ENCODE measurements at regions not wholly inside any gene's neighbourhood (a gene's known extent, or its start where the extent isn't known, plus 50 kb on each side); places are given as distances from the start of the nearest gene placed in this dataset.

- Histone ChIP-seq H3K4me3 (ENCODE audit: insufficient read depth, low read depth, low read length) (no peak overlapping the region), H3K18ac (ENCODE audit: low read depth, low read length) (no peak overlapping the region), H4K5ac (ENCODE audit: low read depth, low read length) (no peak overlapping the region), H3K9me3 (ENCODE audit: control insufficient read depth, insufficient read depth, low read length) (no peaks in the 10 kb centered on the region), H3K14ac (replicated peaks; ENCODE audit: low read depth, low read length) (no peak overlapping the region), H3K23ac (ENCODE audit: low read depth, low read length) (no peak overlapping the region), H3K4me2 (ENCODE audit: low read depth, low read length) (no peak overlapping the region), H4K91ac (ENCODE audit: insufficient read depth, low read depth, low read length) (no peak overlapping the region), H4K8ac (ENCODE audit: low read depth in 2 of 2, low read length in 2 of 2) (no peak overlapping the region), H3K9ac (ENCODE audit: low read depth, low read length) (no peak overlapping the region), H4K20me1 (ENCODE audit: insufficient read depth, low read length) (no peaks in the 10 kb centered on the region), H2BK20ac (ENCODE audit: low read depth, low read length) (no peak overlapping the region), H2AFZ (replicated peaks; ENCODE audit: low read length, poor library complexity) (no peak overlapping the region), H3K27ac (ENCODE audit: insufficient read depth, low read length) (no peak overlapping the region), H3K56ac (ENCODE audit: extremely low read depth, insufficient read depth, low read length) (no peak overlapping the region), H2BK120ac (ENCODE audit: low read depth, low read length) (no peak overlapping the region), H3K79me1 (ENCODE audit: low read depth in 1 of 2, low read length in 2 of 2) (no peaks in the 10 kb centered on the region), H2AK5ac (ENCODE audit: low read depth, low read length) (no peak overlapping the region), H3K36me3 (ENCODE audit: control insufficient read depth, insufficient read depth, low read length) (no peaks in the 10 kb centered on the region), H3K4me1 (ENCODE audit: control insufficient read depth, insufficient read depth, low read length) (peaks cover 5% of the 10 kb centered on the region), H3K4ac (ENCODE audit: low read depth, low read length) (no peak overlapping the region), H3K9me1 (ENCODE audit: insufficient read depth, low read length) (peaks cover 9% of the 10 kb centered on the region), H2BK15ac (ENCODE audit: low read depth, low read length) (no peak overlapping the region), H2AK9ac (replicated peaks; ENCODE audit: low read depth, low read length, poor library complexity) (no peak overlapping the region), H2BK5ac (ENCODE audit: low read depth, low read length, poor library complexity, severe bottlenecking) (no peak overlapping the region), H3K27me3 (ENCODE audit: control insufficient read depth, insufficient read depth, low read length) (peaks cover 4% of the 10 kb centered on the region; the same call in 1 of the 2 replicates)
- TF ChIP-seq NFE2L2 (IDR thresholded peaks at IDR 0.05; ENCODE audit: low read depth, low read length) (no peak), RCOR1 (IDR thresholded peaks at IDR 0.05; ENCODE audit: insufficient replicate concordance, low read length) (no peak), POLR2A (IDR thresholded peaks at IDR 0.05; ENCODE audit: low read depth, low read length) (no peak), CEBPB (IDR thresholded peaks at IDR 0.05; ENCODE audit: low read depth, low read length) (no peak)
- TF ChIP-seq, protein P1, sequence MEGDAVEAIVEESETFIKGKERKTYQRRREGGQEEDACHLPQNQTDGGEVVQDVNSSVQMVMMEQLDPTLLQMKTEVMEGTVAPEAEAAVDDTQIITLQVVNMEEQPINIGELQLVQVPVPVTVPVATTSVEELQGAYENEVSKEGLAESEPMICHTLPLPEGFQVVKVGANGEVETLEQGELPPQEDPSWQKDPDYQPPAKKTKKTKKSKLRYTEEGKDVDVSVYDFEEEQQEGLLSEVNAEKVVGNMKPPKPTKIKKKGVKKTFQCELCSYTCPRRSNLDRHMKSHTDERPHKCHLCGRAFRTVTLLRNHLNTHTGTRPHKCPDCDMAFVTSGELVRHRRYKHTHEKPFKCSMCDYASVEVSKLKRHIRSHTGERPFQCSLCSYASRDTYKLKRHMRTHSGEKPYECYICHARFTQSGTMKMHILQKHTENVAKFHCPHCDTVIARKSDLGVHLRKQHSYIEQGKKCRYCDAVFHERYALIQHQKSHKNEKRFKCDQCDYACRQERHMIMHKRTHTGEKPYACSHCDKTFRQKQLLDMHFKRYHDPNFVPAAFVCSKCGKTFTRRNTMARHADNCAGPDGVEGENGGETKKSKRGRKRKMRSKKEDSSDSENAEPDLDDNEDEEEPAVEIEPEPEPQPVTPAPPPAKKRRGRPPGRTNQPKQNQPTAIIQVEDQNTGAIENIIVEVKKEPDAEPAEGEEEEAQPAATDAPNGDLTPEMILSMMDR (conservative IDR thresholded peaks at IDR 0.05; ENCODE audit: low read depth, low read length): no peak
- dilution Hi-C loops (cut with HindIII; ENCODE audit: low sequenced_read_pairs, unreplicated experiment): no loop called here
- ChIA-PET CTCF (no interaction called here), POLR2A (ENCODE audit: unreplicated experiment) (no interaction called here)
- ATAC-seq (ENCODE audit: low read depth) (no peak), DNase-seq (no peak)
- WGBS, 2 experiments (ENCODE audit: extremely low coverage in 2 of 2, insufficient read length in 1 of 2): no CpG with 5 or more reads among the region's 1 CpG
- in situ Hi-C loops (cut with MboI; ENCODE audit: low sequenced_read_pairs): no loop called here
- no TSS peak for BruUV-seq (replicated peaks)
- intact Hi-C loops (cut with micrococcal nuclease): loop anchor here (5.0 kb wide), 1 partner anchor 610 kb away; no protein-coding TSS in a partner anchor
Measured at GRCh38 chr16:65657556-65657955, 535.7 kb upstream of the CDH11 start.
